ENCODE measurements at regions not wholly inside any gene's neighbourhood (a gene's known extent, or its start where the extent isn't known, plus 50 kb on each side); places are given as distances from the start of the nearest gene placed in this dataset.

GRCh38 chr2:52931660-52932059 lies 835.9 kb upstream of the CHAC2 start:
- Mint-ChIP-seq H3K27me3 (ENCODE audit: insufficient read depth) (peaks cover 8% of the 10 kb centered on the region), H3K4me3 (no peak overlapping the region), H3K4me1 (ENCODE audit: low read depth) (peaks cover 24% of the 10 kb centered on the region), H3K27ac (no peak overlapping the region), H3K36me3 (ENCODE audit: low read depth) (no peaks in the 10 kb centered on the region; the same call in 1 of the 2 replicates), H3K9me3 (peaks cover 18% of the 10 kb centered on the region)
- TF ChIP-seq CTCF (IDR thresholded peaks at IDR 0.05) = no peak
- no peak for DNase-seq

DNA sequence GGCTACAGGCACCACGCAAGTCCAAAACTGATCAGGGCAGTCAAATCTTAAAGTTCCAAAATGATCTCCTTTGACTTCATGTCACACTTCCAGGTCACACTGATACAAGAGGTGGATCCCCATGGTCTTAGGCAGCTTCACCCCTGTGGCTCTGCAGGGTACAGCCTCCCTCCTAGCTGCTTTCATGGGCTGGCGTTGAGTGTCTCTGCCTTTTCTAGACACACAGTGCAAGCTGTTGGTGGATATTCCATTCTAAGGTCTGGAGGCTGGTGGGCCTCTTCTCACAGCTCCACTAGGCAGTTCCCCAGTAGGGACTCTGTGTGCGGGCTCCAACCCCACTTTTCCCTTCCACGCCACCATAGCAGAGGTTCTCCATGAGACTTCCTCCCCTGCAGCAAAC lies 838.2 kb upstream of the CHAC2 start:
- H3K4me1 Mint-ChIP-seq (ENCODE audit: low read depth) = peaks cover 10% of the 10 kb centered on the region
- H3K9me3 Mint-ChIP-seq = peaks cover 18% of the 10 kb centered on the region
- H3K27me3 Mint-ChIP-seq (ENCODE audit: insufficient read depth) = peaks cover 8% of the 10 kb centered on the region
- H3K4me3 Mint-ChIP-seq = no peak overlapping the region
- TF ChIP-seq CTCF (IDR thresholded peaks at IDR 0.05) = no peak
- H3K36me3 Mint-ChIP-seq (ENCODE audit: low read depth) = no peaks in the 10 kb centered on the region; the same call in 1 of the 2 replicates
- no peak overlapping the region for H3K27ac Mint-ChIP-seq
- no peak for DNase-seq

DNA sequence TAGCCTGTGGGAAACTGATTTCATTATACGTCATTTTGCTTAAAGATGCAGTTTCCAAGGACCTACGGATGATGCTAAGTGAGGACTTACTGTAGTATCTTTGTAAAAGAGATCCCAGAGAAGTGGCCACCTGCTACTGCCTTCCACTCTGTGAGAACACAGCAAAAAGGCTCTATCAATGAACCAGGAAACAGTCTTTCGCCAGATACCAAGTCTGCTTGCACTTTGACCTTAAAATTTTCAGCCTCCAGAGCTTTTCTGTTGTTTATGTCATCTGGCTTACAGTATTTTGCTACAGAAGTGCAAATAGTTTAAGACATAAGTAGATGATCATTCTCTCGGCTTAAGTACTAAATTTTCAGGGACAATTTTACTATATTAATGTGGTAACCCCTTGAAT lies 847.9 kb upstream of the CHAC2 start:
- Mint-ChIP-seq H3K27ac (no peak overlapping the region), H3K4me3 (no peak overlapping the region), H3K9me3 (no peaks in the 10 kb centered on the region), H3K36me3 (ENCODE audit: low read depth) (no peaks in the 10 kb centered on the region), H3K27me3 (ENCODE audit: insufficient read depth) (peaks cover 3% of the 10 kb centered on the region; the same call in 1 of the 2 replicates), H3K4me1 (ENCODE audit: low read depth) (no peaks in the 10 kb centered on the region)
- TF ChIP-seq CTCF (IDR thresholded peaks at IDR 0.05) = no peak
- DNase-seq = no peak

- no peak for TF ChIP-seq CTCF (IDR thresholded peaks at IDR 0.05)
- DNase-seq = no peak
- Mint-ChIP-seq H3K27me3 (ENCODE audit: insufficient read depth) (peaks cover 3% of the 10 kb centered on the region; the same call in 1 of the 2 replicates), H3K4me3 (no peak overlapping the region), H3K36me3 (ENCODE audit: low read depth) (no peaks in the 10 kb centered on the region), H3K27ac (no peak overlapping the region), H3K9me3 (no peaks in the 10 kb centered on the region), H3K4me1 (ENCODE audit: low read depth) (no peaks in the 10 kb centered on the region)
Observed at GRCh38 chr2:52918551-52918950, 849.1 kb upstream of the CHAC2 start.

DNA sequence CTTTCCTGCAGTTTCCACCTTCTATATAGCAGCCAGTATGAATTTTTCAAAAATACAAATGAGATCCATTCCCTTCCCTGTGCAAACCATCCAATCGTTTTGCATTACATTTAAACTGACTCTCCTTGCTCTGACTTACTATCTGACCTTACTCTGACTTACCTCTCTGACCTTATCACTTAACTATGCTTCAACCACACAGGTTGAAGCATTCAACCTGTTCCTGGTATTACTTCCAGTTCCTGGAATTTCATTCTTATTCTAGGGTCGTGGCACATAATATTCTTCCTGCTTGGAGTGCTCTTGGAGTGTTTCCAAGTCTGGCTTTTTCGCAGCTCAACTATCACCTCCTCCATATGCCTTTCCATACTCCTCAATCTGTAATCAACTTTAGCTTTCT lies 850.6 kb upstream of the CHAC2 start:
- Mint-ChIP-seq H3K4me3 (no peak overlapping the region), H3K4me1 (ENCODE audit: low read depth) (no peaks in the 10 kb centered on the region), H3K9me3 (no peaks in the 10 kb centered on the region), H3K27me3 (ENCODE audit: insufficient read depth) (peaks cover 3% of the 10 kb centered on the region; the same call in 1 of the 2 replicates), H3K27ac (no peak overlapping the region), H3K36me3 (ENCODE audit: low read depth) (no peaks in the 10 kb centered on the region)
- no peak for TF ChIP-seq CTCF (IDR thresholded peaks at IDR 0.05)
- no peak for DNase-seq

Measured in HFFc6 (cell line).